DOHH2 (cell line): ENCODE measurements at regions not wholly inside any gene's neighbourhood (a gene's known extent, or its start where the extent isn't known, plus 50 kb on each side); places are given as distances from the start of the nearest gene placed in this dataset.

Experiments
- CTCF ChIP-seq: fragments of 200-600 bp; sonication (generic); IDR thresholded peaks from one replicate; pipeline ENCODE4 v1.5.1; 2014; ENCODE audit warnings: antibody characterized with exemption, mild to moderate bottlenecking, low read depth, low read length; ENCODE audit not compliant: poor library complexity, severe bottlenecking
- EZH2phosphoT487 ChIP-seq: fragments of 200-600 bp; sonication (generic); IDR thresholded peaks from 2 replicates; pipeline ENCODE4 v1.6.1; 2017; ENCODE audit warnings: borderline replicate concordance, mild to moderate bottlenecking, antibody characterized with exemption, low read length, moderate library complexity, mixed read lengths

- TF ChIP-seq CTCF = no peak
- no peak for TF ChIP-seq EZH2phosphoT487
Measured at GRCh38 chr11:86151174-86152005, 82.5 kb upstream of the PICALM start.
